H1 (cell line): ENCODE measurements at regions not wholly inside any gene's neighbourhood (a gene's known extent, or its start where the extent isn't known, plus 50 kb on each side); places are given as distances from the start of the nearest gene placed in this dataset.

ENCODE experiments used
- CTCF ChIA-PET: fragments of 300-600 bp; sonication (Branson Sonifier 250); formaldehyde crosslinking; loops from one replicate; lab custom pipeline; 2021; ENCODE audit not compliant: partially characterized antibody; lab: Charles Lee
- POLR2A ChIA-PET: fragments of 300-600 bp; sonication (Branson Sonifier 250); formaldehyde crosslinking; loops from one replicate; lab custom pipeline; 2021; ENCODE audit warnings: inconsistent platforms; ENCODE audit not compliant: partially characterized antibody; lab: Charles Lee
- DNase-seq, 2 experiments: peaks; one replicate each; pipeline versions ENCODE4 v3.0.0 to v3.0.0-alpha.2; 2010 to 2022; ENCODE audit warnings: low spot score in 2 of 2, low read depth in 1 of 2, mixed read lengths in 1 of 2
- FAIRE-seq: peaks from 2 replicates; lab custom pipeline; 2011; peaks lifted over from hg19 to GRCh38; lab: Jason Lieb, UNC
- H2AFZ ChIP-seq: 2 replicates; pipeline ENCODE4 v1.8.1; 2012; ENCODE audit warnings: low read length, inconsistent platforms
- H2AK5ac ChIP-seq: 2 replicates; pipeline ENCODE4 v1.6.1; 2013; ENCODE audit warnings: low read depth, low read length
- H2BK120ac ChIP-seq: replicated peaks from 2 replicates; pipeline ENCODE3; 2013; ENCODE audit warnings: low read depth, low read length, inconsistent platforms
- H2BK12ac ChIP-seq: 2 replicates; pipeline ENCODE4 v1.6.1; 2013; ENCODE audit warnings: low read depth, low read length
- H2BK15ac ChIP-seq: 2 replicates; pipeline ENCODE4 v1.6.1; 2013; ENCODE audit warnings: low read length
- H2BK20ac ChIP-seq: 2 replicates; pipeline ENCODE4 v1.6.1; 2013; ENCODE audit warnings: low read length
- H2BK5ac ChIP-seq: 2 replicates; pipeline ENCODE4 v1.6.1; 2013; ENCODE audit warnings: low read depth, low read length
- H3K14ac ChIP-seq: 2 replicates; pipeline ENCODE4 v1.6.1; 2013; ENCODE audit warnings: inconsistent platforms; ENCODE audit not compliant: insufficient read length
- H3K18ac ChIP-seq: 2 replicates; pipeline ENCODE4 v1.6.1; 2013; ENCODE audit warnings: low read length; ENCODE audit errors: extremely low read depth
- H3K23ac ChIP-seq: 2 replicates; pipeline ENCODE4 v1.6.1; 2013; ENCODE audit warnings: inconsistent platforms; ENCODE audit not compliant: insufficient read length
- H3K23me2 ChIP-seq: 2 replicates; pipeline ENCODE4 v1.6.1; 2013; ENCODE audit warnings: low read depth, low read length
- H3K27ac ChIP-seq: 2 replicates; pipeline ENCODE4 v1.6.1; 2011; ENCODE audit warnings: low read depth, low read length, inconsistent platforms
- H3K27me3 ChIP-seq, 4 experiments: replicated peaks in 1 of 4; 1 replicate in 1 of 4; 2 replicates in 3 of 4; pipeline versions ENCODE4 v1.6.1 to v1.8.1; 2011 to 2013; ENCODE audit warnings: low read length in 3 of 4, mild to moderate bottlenecking in 3 of 4, inconsistent platforms in 2 of 4, mixed read lengths in 2 of 4, moderate library complexity in 1 of 4; ENCODE audit not compliant: control insufficient read depth in 3 of 4, insufficient read depth in 3 of 4; ENCODE audit errors: extremely low read depth in 1 of 4
- H3K36me3 ChIP-seq, 4 experiments: 2 replicates each; pipeline versions ENCODE4 v1.6.1 to v1.8.1; 2011 to 2013; ENCODE audit warnings: mild to moderate bottlenecking in 4 of 4, low read length in 3 of 4, moderate library complexity in 2 of 4, control low read depth in 1 of 4, inconsistent platforms in 1 of 4; ENCODE audit not compliant: insufficient read depth in 4 of 4, control insufficient read depth in 2 of 4
- H3K4ac ChIP-seq: replicated peaks from 2 replicates; pipeline ENCODE3; 2013; ENCODE audit warnings: low read length, low read depth, mixed read lengths, inconsistent platforms; ENCODE audit not compliant: insufficient read length
- H3K4me1 ChIP-seq, 4 experiments: replicated peaks in 1 of 4; 1 replicate in 1 of 4; 2 replicates in 3 of 4; pipeline versions ENCODE4 v1.6.1 to v1.8.1; 2011 to 2013; ENCODE audit warnings: low read length in 3 of 4, inconsistent platforms in 2 of 4, mixed read lengths in 1 of 4; ENCODE audit not compliant: insufficient read depth in 4 of 4, control insufficient read depth in 3 of 4
- H3K4me2 ChIP-seq, 2 experiments: 2 replicates each; pipeline versions ENCODE4 v1.6.1 to v1.8.1; 2011 to 2013; ENCODE audit warnings: low read depth in 2 of 2, low read length in 2 of 2, control low read depth in 1 of 2, inconsistent platforms in 1 of 2, mild to moderate bottlenecking in 1 of 2; ENCODE audit not compliant: insufficient read depth in 1 of 2
- H3K4me3 ChIP-seq, 4 experiments: fragments of 200-600, 300-600 bp in 1 of 4; sonication (generic), shearing (Covaris generic), sonication (Bioruptor Twin) in 1 of 4; 2 replicates each; pipeline versions ENCODE4 v1.5.1 to v1.8.1; 2011 to 2016; ENCODE audit warnings: low read length in 4 of 4, low read depth in 3 of 4, control low read depth in 2 of 4, inconsistent platforms in 2 of 4, mild to moderate bottlenecking in 2 of 4, mixed read lengths in 1 of 4, moderate library complexity in 1 of 4; ENCODE audit not compliant: insufficient read depth in 2 of 4; ENCODE audit errors: extremely low read depth in 1 of 4
- H3K56ac ChIP-seq: replicated peaks from 2 replicates; pipeline ENCODE3; 2013; ENCODE audit warnings: low read depth, mild to moderate bottlenecking, mixed read lengths, low read length, inconsistent platforms; ENCODE audit not compliant: insufficient read length
- H3K79me1 ChIP-seq: 2 replicates; pipeline ENCODE4 v1.6.1; 2013; ENCODE audit warnings: low read depth, low read length, control low read depth
- H3K79me2 ChIP-seq, 2 experiments: 2 replicates each; pipeline versions ENCODE4 v1.6.1 to v1.8.1; 2012 to 2013; ENCODE audit warnings: low read length in 2 of 2, mild to moderate bottlenecking in 2 of 2, inconsistent platforms in 1 of 2; ENCODE audit not compliant: insufficient read depth in 2 of 2, control insufficient read depth in 1 of 2
- H3K9ac ChIP-seq, 4 experiments: replicated peaks in 1 of 4; 1 replicate in 1 of 4; 2 replicates in 3 of 4; pipeline versions ENCODE4 v1.6.1 to v1.8.1; 2011 to 2013; ENCODE audit warnings: low read depth in 3 of 4, low read length in 3 of 4, control low read depth in 2 of 4, mild to moderate bottlenecking in 2 of 4, moderate library complexity in 2 of 4, inconsistent platforms in 1 of 4; ENCODE audit errors: extremely low read depth in 1 of 4
- H3K9me3 ChIP-seq, 2 experiments: 2 replicates each; pipeline versions ENCODE4 v1.6.1 to v1.8.1; 2012 to 2013; ENCODE audit warnings: mild to moderate bottlenecking in 2 of 2, moderate library complexity in 2 of 2, control low read depth in 1 of 2, inconsistent platforms in 1 of 2, low read depth in 1 of 2, low read length in 1 of 2, mixed read lengths in 1 of 2; ENCODE audit not compliant: insufficient read depth in 2 of 2
- H4K20me1 ChIP-seq, 2 experiments: replicated peaks in 1 of 2; 2 replicates each; pipeline versions ENCODE3 to v1.8.1; 2011 to 2013; ENCODE audit warnings: inconsistent platforms in 2 of 2, low read length in 2 of 2, mild to moderate bottlenecking in 1 of 2; ENCODE audit not compliant: insufficient read depth in 2 of 2, control insufficient read depth in 1 of 2
- H4K5ac ChIP-seq: 2 replicates; pipeline ENCODE4 v1.6.1; 2013; ENCODE audit warnings: low read length, low read depth, mixed read lengths, inconsistent platforms; ENCODE audit not compliant: insufficient read length
- H4K8ac ChIP-seq: 2 replicates; pipeline ENCODE4 v1.8.0; 2013; ENCODE audit warnings: mild to moderate bottlenecking, moderate library complexity, low read length, inconsistent platforms; ENCODE audit not compliant: insufficient read depth; ENCODE audit errors: extremely low read depth
- H4K91ac ChIP-seq: replicated peaks from 2 replicates; pipeline ENCODE3; 2013; ENCODE audit warnings: low read length, mixed read lengths, inconsistent platforms; ENCODE audit not compliant: insufficient read length
- BCL11A ChIP-seq, 2 experiments: IDR thresholded peaks; one replicate each; pipeline ENCODE4 v1.6.1; 2011; ENCODE audit warnings: low read depth in 2 of 2, low read length in 2 of 2, mild to moderate bottlenecking in 2 of 2
- WGBS, 2 experiments: shearing (Covaris generic) in 1 of 2; methylation state at CpG; one replicate each; pipeline versions ENCODE4 v1.1.6 to v1.1.7; 2013 to 2015; ENCODE audit warnings: low lambda C conversion rate in 2 of 2, mixed read lengths in 2 of 2, inconsistent platforms in 1 of 2, low coverage in 1 of 2, missing lambda C conversion rate in 1 of 2; ENCODE audit not compliant: insufficient replicate concordance in 2 of 2, insufficient coverage in 1 of 2, insufficient read length in 1 of 2; ENCODE audit errors: extremely low coverage in 1 of 2, missing lambda C conversion rate in 1 of 2; 5-methylcytosine and 5-hydroxymethylcytosine counted together

GRCh38 chr5:36383942-36384341, 82.2 kb upstream of the RANBP3L start:
- H3K9ac ChIP-seq: no peak overlapping the region
- H2AK5ac ChIP-seq: no peak overlapping the region
- CTCF ChIA-PET: interaction anchor here (1.0 kb wide), 1 partner anchor 21 kb away, joined by 3 read pairs; no protein-coding TSS in a partner anchor
- DNase-seq (no peak), FAIRE-seq (no peak)
- H3K4ac ChIP-seq: no peak overlapping the region
- POLR2A ChIA-PET: interaction anchor here (0.6 kb wide), 1 partner anchor 286 kb away, joined by 4 read pairs; no protein-coding TSS in a partner anchor
- H2BK5ac ChIP-seq: no peak overlapping the region
- no peak overlapping the region for H3K18ac ChIP-seq
- H3K27me3 ChIP-seq: no peaks in the 10 kb centered on the region
- H2BK120ac ChIP-seq: no peak overlapping the region
- peak overlapping the region; percentile 94 for H2AFZ ChIP-seq
- H3K4me3 ChIP-seq: no peak overlapping the region
- no peak overlapping the region for H3K56ac ChIP-seq
- H2BK15ac ChIP-seq: no peak overlapping the region
- no peaks in the 10 kb centered on the region for H3K23me2 ChIP-seq
- no peak for TF ChIP-seq BCL11A (IDR thresholded peaks at IDR 0.05; ENCODE audit: low read depth in 2 of 2, low read length in 2 of 2)
- TF ChIP-seq, all 59 proteins: peak for 0
- 84% methylated on average over 5 of the region's 5 CpGs; no CpG with 5 or more reads in 1 of the 2 experiments for WGBS, 2 experiments
- H3K23ac ChIP-seq: no peak overlapping the region
- no peak overlapping the region for H2BK20ac ChIP-seq
- H4K91ac ChIP-seq: no peak overlapping the region
- H3K79me2 ChIP-seq: no peaks in the 10 kb centered on the region
- H4K5ac ChIP-seq: no peak overlapping the region
- no peaks in the 10 kb centered on the region for H3K79me1 ChIP-seq
- no peak overlapping the region for H2BK12ac ChIP-seq
- H3K4me2 ChIP-seq: no peak overlapping the region
- no peak overlapping the region for H3K27ac ChIP-seq
- H3K36me3 ChIP-seq: no peaks in the 10 kb centered on the region
- peaks cover 0 to 2% (median 0%) of the 10 kb centered on the region in 4 experiments; a peak in 1 of 7 replicates for H3K4me1 ChIP-seq
- H4K8ac ChIP-seq: no peak overlapping the region
- no peaks in the 10 kb centered on the region for H3K9me3 ChIP-seq
- H3K14ac ChIP-seq: no peak overlapping the region
- H4K20me1 ChIP-seq: no peaks in the 10 kb centered on the region
